Neuronal stem cell (in vitro differentiated cells): ENCODE measurements at regions not wholly inside any gene's neighbourhood (a gene's known extent, or its start where the extent isn't known, plus 50 kb on each side); places are given as distances from the start of the nearest gene placed in this dataset.

Experiments used
- DNase-seq: peaks from one replicate; pipeline ENCODE4 v3.0.0-alpha.2; 2013; ENCODE audit warnings: low spot score
- H2AFZ ChIP-seq: one replicate; pipeline ENCODE4 v1.6.1; 2013; ENCODE audit warnings: mild to moderate bottlenecking, low read length, inconsistent platforms
- H2AK5ac ChIP-seq: 2 replicates; pipeline ENCODE4 v1.6.1; 2013; ENCODE audit warnings: low read depth, mild to moderate bottlenecking, inconsistent platforms, low read length, moderate library complexity, mixed read lengths
- H2BK120ac ChIP-seq: 2 replicates; pipeline ENCODE4 v1.6.1; 2013; ENCODE audit warnings: low read depth, mild to moderate bottlenecking, inconsistent platforms, low read length, moderate library complexity, mixed read lengths
- H2BK12ac ChIP-seq: one replicate; pipeline ENCODE4 v1.6.1; 2013; ENCODE audit warnings: low read length, inconsistent platforms
- H2BK15ac ChIP-seq: 2 replicates; pipeline ENCODE4 v1.6.1; 2013; ENCODE audit warnings: mild to moderate bottlenecking, low read length, inconsistent platforms, mixed read lengths
- H2BK5ac ChIP-seq: one replicate; pipeline ENCODE4 v1.6.1; 2013; ENCODE audit warnings: inconsistent platforms, mild to moderate bottlenecking, low read length, moderate library complexity
- H3K14ac ChIP-seq: one replicate; pipeline ENCODE4 v1.6.1; 2013; ENCODE audit warnings: low read length, inconsistent platforms
- H3K18ac ChIP-seq: 2 replicates; pipeline ENCODE4 v1.6.1; 2013; ENCODE audit warnings: low read length, inconsistent platforms
- H3K23ac ChIP-seq: 2 replicates; pipeline ENCODE4 v1.6.1; 2013; ENCODE audit warnings: low read depth, mild to moderate bottlenecking, mixed read lengths, low read length, inconsistent platforms; ENCODE audit not compliant: poor library complexity
- H3K27ac ChIP-seq: replicated peaks from 3 replicates; pipeline ENCODE4 v1.5.1; 2013; ENCODE audit warnings: low read length, inconsistent platforms
- H3K27me3 ChIP-seq, 3 experiments: 2 replicates each; pipeline ENCODE4 v1.6.1; 2013; ENCODE audit warnings: low read length in 3 of 3, mild to moderate bottlenecking in 2 of 3, inconsistent platforms in 1 of 3, low read depth in 1 of 3, mixed read lengths in 1 of 3, moderate library complexity in 1 of 3; ENCODE audit not compliant: control insufficient read depth in 3 of 3, insufficient read depth in 3 of 3
- H3K36me3 ChIP-seq, 2 donors: replicated peaks in 1 of 2; 2 replicates each; pipeline ENCODE4 v1.6.1; 2013; ENCODE audit warnings: low read length in 2 of 2; ENCODE audit not compliant: control insufficient read depth in 2 of 2, insufficient read depth in 2 of 2
- H3K4ac ChIP-seq: 2 replicates; pipeline ENCODE4 v1.6.1; 2013; ENCODE audit warnings: inconsistent platforms, mild to moderate bottlenecking, low read length, moderate library complexity
- H3K4me1 ChIP-seq, 2 donors: 1 replicate in 1 of 2; 2 replicates in 1 of 2; pipeline ENCODE4 v1.6.1; 2013; ENCODE audit warnings: low read length in 2 of 2, low read depth in 1 of 2; ENCODE audit not compliant: control insufficient read depth in 2 of 2, insufficient read depth in 1 of 2
- H3K4me2 ChIP-seq: one replicate; pipeline ENCODE4 v1.6.1; 2013; ENCODE audit warnings: mild to moderate bottlenecking, low read length, inconsistent platforms; ENCODE audit not compliant: insufficient read depth, poor library complexity, severe bottlenecking
- H3K4me3 ChIP-seq, 2 donors: 2 replicates each; pipeline ENCODE4 v1.5.1; 2013; ENCODE audit warnings: low read length in 2 of 2, mild to moderate bottlenecking in 2 of 2, inconsistent platforms in 1 of 2, moderate library complexity in 1 of 2
- H3K79me1 ChIP-seq: one replicate; pipeline ENCODE4 v1.6.1; 2013; ENCODE audit warnings: low read depth, mild to moderate bottlenecking, inconsistent platforms, low read length, moderate library complexity
- H3K9ac ChIP-seq: one replicate; pipeline ENCODE4 v1.6.1; 2013; ENCODE audit warnings: mild to moderate bottlenecking, low read depth, low read length, inconsistent platforms; ENCODE audit not compliant: poor library complexity
- H3K9me3 ChIP-seq, 2 donors: replicated peaks in 1 of 2; 2 replicates each; pipeline versions ENCODE3 to v1.6.1; 2013; ENCODE audit warnings: low read length in 2 of 2, mild to moderate bottlenecking in 2 of 2, inconsistent platforms in 1 of 2, low read depth in 1 of 2, mixed read lengths in 1 of 2, moderate library complexity in 1 of 2; ENCODE audit not compliant: control insufficient read depth in 2 of 2, insufficient read depth in 1 of 2
- H4K8ac ChIP-seq: one replicate; pipeline ENCODE4 v1.6.1; 2013; ENCODE audit warnings: low read depth, mild to moderate bottlenecking, inconsistent platforms, low read length, moderate library complexity
- H4K91ac ChIP-seq: one replicate; pipeline ENCODE4 v1.6.1; 2013; ENCODE audit warnings: low read length, low read depth, mild to moderate bottlenecking, inconsistent platforms; ENCODE audit not compliant: poor library complexity
- WGBS, 2 donors: extraction: QIAGEN DNeasy Blood & Tissue Kit; methylation state at CpG; one replicate each; pipeline ENCODE4 v1.1.7; 2013; ENCODE audit warnings: missing lambda C conversion rate in 2 of 2, mixed read lengths in 1 of 2; ENCODE audit not compliant: insufficient read length in 2 of 2, insufficient replicate concordance in 1 of 2; ENCODE audit errors: extremely low coverage in 2 of 2; 5-methylcytosine and 5-hydroxymethylcytosine counted together

DNA sequence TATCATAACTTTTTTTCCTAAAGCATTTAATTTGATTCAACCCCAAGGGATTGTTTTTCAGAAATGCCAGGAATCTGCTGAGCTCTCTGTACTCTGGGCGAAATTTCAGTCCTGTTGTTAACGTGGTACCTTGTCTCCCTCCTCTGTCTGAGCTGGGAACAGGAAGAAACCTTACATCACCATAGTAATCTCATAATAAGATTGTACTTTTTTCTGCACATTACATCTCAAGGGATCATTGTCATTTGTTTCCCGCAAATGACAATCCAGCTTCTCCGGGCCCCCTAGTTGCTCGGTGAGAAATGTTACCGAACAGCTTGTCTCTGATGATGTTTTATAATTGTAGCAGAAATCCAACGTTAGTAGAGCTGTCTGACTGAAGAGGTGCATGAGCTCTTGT lies 152.7 kb upstream of the ERCC4 start:
- Histone ChIP-seq H3K4me1 (no peaks in the 10 kb centered on the region), H3K79me1 (no peaks in the 10 kb centered on the region), H3K4me2 (no peak overlapping the region), H3K9me3 (no peaks in the 10 kb centered on the region), H2AK5ac (no peak overlapping the region), H4K8ac (no peak overlapping the region), H2BK15ac (no peak overlapping the region), H2BK5ac (no peak overlapping the region), H3K4ac (no peak overlapping the region), H3K36me3 (no peaks in the 10 kb centered on the region), H2AFZ (no peak overlapping the region), H3K23ac (no peak overlapping the region), H3K14ac (no peak overlapping the region), H4K91ac (no peak overlapping the region), H3K27me3 (no peaks in the 10 kb centered on the region), H2BK12ac (no peak overlapping the region), H2BK120ac (no peak overlapping the region), H3K9ac (no peak overlapping the region), H3K27ac (no peak overlapping the region), H3K18ac (no peak overlapping the region), H3K4me3 (no peak overlapping the region)
- no CpG with 5 or more reads among the region's 7 CpGs for whole genome bisulfite sequencing, 2 donors
- peak; percentile 37 for DNase-seq

DNA sequence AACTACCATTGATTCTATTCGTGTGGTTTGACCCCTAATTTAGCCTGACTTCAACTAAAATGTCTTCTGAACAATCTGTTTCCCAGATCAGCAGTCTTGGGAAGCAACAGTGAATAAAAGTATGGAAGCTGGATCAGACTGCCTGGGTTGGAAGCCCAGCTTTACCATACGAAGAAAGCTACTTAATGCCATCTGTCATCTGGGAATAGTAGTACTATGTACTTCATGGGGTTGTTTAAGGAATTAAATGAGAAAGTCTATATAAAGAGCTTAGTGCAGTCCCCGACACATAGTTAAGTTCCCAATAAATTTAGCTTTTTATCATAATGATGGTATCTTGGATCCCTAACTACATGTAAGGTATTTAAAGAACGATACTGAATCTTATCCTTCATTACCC lies 151.5 kb upstream of the ERCC4 start:
- WGBS, 2 donors, result no CpG with 5 or more reads among the region's 4 CpGs
- no peak overlapping the region for H3K9ac ChIP-seq
- no peak overlapping the region for H3K4me2 ChIP-seq
- H3K27me3 ChIP-seq, result no peaks in the 10 kb centered on the region
- H2BK120ac ChIP-seq, result no peak overlapping the region
- H2BK15ac ChIP-seq, result no peak overlapping the region
- no peak overlapping the region for H2BK12ac ChIP-seq
- H2AFZ ChIP-seq, result no peak overlapping the region
- no peak overlapping the region for H3K23ac ChIP-seq
- H3K18ac ChIP-seq, result no peak overlapping the region
- H3K36me3 ChIP-seq, result no peaks in the 10 kb centered on the region
- H4K8ac ChIP-seq, result no peak overlapping the region
- DNase-seq, result no peak
- H3K4ac ChIP-seq, result no peak overlapping the region
- H3K9me3 ChIP-seq, result no peaks in the 10 kb centered on the region
- H4K91ac ChIP-seq, result no peak overlapping the region
- H3K79me1 ChIP-seq, result no peaks in the 10 kb centered on the region
- H2AK5ac ChIP-seq, result no peak overlapping the region
- no peak overlapping the region for H3K14ac ChIP-seq
- H3K4me3 ChIP-seq, result no peak overlapping the region
- no peaks in the 10 kb centered on the region for H3K4me1 ChIP-seq
- no peak overlapping the region for H2BK5ac ChIP-seq
- H3K27ac ChIP-seq, result no peak overlapping the region

DNA sequence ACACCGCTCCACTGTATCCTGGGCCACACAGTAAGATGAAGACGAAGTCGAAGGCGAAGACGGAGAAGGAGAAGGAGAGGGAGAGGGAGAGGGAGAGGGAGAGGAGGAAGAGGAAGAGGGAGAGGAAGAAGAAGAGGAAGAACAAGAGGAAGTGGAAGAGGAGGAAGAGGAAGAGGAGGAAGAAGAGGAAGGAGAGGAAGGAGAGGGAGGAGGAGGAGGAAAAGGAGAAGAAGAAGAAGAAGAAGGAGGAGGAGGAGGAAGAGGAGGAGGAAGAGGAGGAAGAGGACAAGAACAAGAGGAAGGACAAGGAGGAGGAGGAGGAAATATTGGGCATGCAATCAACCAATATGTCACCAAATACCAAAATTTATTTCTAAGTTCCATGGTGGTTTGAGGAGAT lies 149.5 kb upstream of the ERCC4 start:
- Histone ChIP-seq H3K27me3 (no peaks in the 10 kb centered on the region), H3K4ac (no peak overlapping the region), H3K23ac (no peak overlapping the region), H3K9me3 (no peaks in the 10 kb centered on the region), H2BK12ac (no peak overlapping the region), H3K4me3 (no peak overlapping the region), H3K4me2 (no peak overlapping the region), H3K14ac (no peak overlapping the region), H4K91ac (no peak overlapping the region), H2BK15ac (no peak overlapping the region), H3K36me3 (no peaks in the 10 kb centered on the region), H3K18ac (no peak overlapping the region), H3K79me1 (no peaks in the 10 kb centered on the region), H2BK120ac (no peak overlapping the region), H4K8ac (no peak overlapping the region), H2BK5ac (no peak overlapping the region), H3K4me1 (no peaks in the 10 kb centered on the region), H2AFZ (no peak overlapping the region), H2AK5ac (no peak overlapping the region), H3K9ac (no peak overlapping the region), H3K27ac (no peak overlapping the region)
- no peak for DNase-seq
- 100% methylated on average over 4 of the region's 5 CpGs; no CpG with 5 or more reads in 1 of the 2 donors for WGBS, 2 donors

DNA sequence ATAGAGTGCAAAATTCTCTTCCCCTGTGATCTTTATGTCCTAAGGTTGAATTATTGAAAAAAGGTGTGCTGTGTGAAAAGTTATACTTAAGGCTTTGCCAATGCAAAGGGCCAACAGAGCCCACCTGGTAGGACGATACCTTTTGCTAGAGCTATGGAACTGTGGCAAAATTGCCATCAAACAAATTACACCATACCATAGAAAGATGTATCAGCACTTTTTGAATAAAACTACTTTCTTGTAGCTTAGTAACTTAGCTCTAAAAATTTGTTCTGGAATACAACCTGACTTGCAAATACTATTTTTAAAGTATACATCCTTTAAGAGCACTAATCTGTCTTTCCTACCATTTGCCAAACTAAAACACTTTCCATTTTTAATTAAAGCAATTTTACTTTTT lies 147.2 kb upstream of the ERCC4 start:
- H4K91ac ChIP-seq, result no peak overlapping the region
- H3K23ac ChIP-seq, result no peak overlapping the region
- H3K79me1 ChIP-seq, result no peaks in the 10 kb centered on the region
- H3K27ac ChIP-seq, result no peak overlapping the region
- no CpG with 5 or more reads among the region's 1 CpG for WGBS, 2 donors
- no peak for DNase-seq
- no peak overlapping the region for H2AK5ac ChIP-seq
- H3K4me3 ChIP-seq, result no peak overlapping the region
- H3K9ac ChIP-seq, result no peak overlapping the region
- no peaks in the 10 kb centered on the region for H3K4me1 ChIP-seq
- no peak overlapping the region for H2BK12ac ChIP-seq
- no peak overlapping the region for H2BK5ac ChIP-seq
- H3K4me2 ChIP-seq, result no peak overlapping the region
- no peak overlapping the region for H3K14ac ChIP-seq
- H4K8ac ChIP-seq, result no peak overlapping the region
- no peak overlapping the region for H3K18ac ChIP-seq
- no peaks in the 10 kb centered on the region for H3K27me3 ChIP-seq
- H2BK120ac ChIP-seq, result no peak overlapping the region
- no peak overlapping the region for H3K4ac ChIP-seq
- H3K9me3 ChIP-seq, result no peaks in the 10 kb centered on the region
- H2BK15ac ChIP-seq, result no peak overlapping the region
- H3K36me3 ChIP-seq, result no peaks in the 10 kb centered on the region
- H2AFZ ChIP-seq, result no peak overlapping the region
